ENCODE measurements at regions not wholly inside any gene's neighbourhood (a gene's known extent, or its start where the extent isn't known, plus 50 kb on each side); places are given as distances from the start of the nearest gene placed in this dataset.

DNA sequence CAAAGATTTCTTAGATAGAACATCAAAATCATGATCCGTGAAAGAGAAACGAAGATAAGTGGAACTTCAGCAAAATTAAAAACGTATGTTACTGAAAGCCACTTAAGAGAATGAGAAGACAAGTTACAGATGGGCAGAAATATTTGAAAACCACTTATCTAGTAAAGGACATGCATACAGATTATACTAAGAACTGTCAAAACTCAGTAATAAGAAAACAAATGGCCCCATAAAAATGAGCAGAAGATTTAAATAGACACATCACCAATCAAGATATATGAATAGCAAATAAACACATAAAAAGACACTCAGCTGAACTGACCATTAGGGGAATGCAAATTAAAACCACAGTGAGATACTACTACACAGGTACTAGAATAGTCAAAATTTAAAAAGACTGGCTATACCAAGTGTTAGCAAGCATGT lies 343.7 kb downstream of the PTEN start:
- TF ChIP-seq, protein P1, sequence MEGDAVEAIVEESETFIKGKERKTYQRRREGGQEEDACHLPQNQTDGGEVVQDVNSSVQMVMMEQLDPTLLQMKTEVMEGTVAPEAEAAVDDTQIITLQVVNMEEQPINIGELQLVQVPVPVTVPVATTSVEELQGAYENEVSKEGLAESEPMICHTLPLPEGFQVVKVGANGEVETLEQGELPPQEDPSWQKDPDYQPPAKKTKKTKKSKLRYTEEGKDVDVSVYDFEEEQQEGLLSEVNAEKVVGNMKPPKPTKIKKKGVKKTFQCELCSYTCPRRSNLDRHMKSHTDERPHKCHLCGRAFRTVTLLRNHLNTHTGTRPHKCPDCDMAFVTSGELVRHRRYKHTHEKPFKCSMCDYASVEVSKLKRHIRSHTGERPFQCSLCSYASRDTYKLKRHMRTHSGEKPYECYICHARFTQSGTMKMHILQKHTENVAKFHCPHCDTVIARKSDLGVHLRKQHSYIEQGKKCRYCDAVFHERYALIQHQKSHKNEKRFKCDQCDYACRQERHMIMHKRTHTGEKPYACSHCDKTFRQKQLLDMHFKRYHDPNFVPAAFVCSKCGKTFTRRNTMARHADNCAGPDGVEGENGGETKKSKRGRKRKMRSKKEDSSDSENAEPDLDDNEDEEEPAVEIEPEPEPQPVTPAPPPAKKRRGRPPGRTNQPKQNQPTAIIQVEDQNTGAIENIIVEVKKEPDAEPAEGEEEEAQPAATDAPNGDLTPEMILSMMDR (IDR thresholded peaks at IDR 0.05; ENCODE audit: control insufficient read depth, extremely low read depth, insufficient read depth): no peak
- DNase-seq (ENCODE audit: low read depth): no peak

GRCh38 chr10:88209231-88209630 lies 345.8 kb downstream of the PTEN start:
- no peak overlapping the region for H3K4me3 ChIP-seq (ENCODE audit: low read depth, low read length)
- DNase-seq (ENCODE audit: low read depth): no peak
- TF ChIP-seq, protein P1 (IDR thresholded peaks at IDR 0.05; ENCODE audit: control insufficient read depth, extremely low read depth, insufficient read depth): no peak

More for the DNA sequence above, 343.7 kb downstream of the PTEN start:
- no peak overlapping the region for H3K4me3 ChIP-seq (ENCODE audit: low read depth, low read length)

DNA sequence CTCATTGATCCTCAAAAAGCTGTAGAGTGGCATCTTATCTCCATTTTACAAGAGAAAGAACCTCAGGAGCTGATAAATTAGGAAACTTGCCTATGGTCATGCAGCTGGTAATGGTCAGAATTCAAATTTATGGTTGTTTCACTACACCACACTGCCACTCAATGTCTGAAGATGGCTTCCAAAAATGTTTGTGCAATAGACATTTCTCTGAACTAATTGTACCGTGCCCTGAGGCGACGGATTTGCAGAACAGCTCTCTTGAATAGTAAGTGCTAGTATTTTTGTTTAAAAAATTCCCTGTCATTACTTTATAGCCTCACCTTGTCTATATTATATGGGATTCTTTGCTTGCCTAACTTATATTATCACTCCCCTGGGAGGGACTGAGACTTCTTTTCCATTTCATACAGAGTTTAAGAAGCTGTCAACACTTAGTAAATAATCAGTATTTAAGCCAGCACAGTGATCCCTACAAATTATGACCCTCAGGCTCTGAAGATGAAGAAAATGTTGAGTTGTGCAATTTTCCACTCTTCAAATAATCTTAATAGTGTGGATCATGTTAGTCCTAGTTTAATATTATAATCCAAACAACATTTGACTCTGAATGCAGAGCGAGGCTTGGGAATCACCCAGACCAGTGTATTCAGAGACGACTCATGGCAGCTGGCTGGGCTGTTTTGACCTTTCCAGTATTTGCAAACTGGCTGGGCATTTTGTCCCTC lies 346.6 kb downstream of the PTEN start:
- TF ChIP-seq, protein P1 (IDR thresholded peaks at IDR 0.05; ENCODE audit: control insufficient read depth, extremely low read depth, insufficient read depth): no peak
- DNase-seq (ENCODE audit: low read depth): no peak
- no peak overlapping the region for H3K4me3 ChIP-seq (ENCODE audit: low read depth, low read length)

DNA sequence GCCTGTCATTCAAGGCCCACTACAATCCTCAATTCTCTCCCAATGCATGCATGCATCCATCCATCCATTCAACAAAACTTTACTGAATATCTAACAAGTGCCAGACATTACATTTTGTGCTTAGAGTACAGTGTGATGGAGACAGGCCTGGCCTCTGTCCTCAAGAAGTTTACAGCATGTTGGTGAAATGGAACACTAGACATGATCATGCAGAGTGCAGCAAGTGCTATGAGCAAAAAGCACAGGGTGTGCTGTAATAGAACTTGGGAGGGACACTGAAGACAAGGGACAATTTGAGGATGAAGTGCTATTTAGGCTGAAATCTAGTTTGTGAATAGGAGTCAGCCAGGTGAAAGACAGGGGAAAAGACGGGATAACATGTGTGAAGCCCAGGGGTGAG lies 347.8 kb downstream of the PTEN start:
- TF ChIP-seq, protein P1 (IDR thresholded peaks at IDR 0.05; ENCODE audit: control insufficient read depth, extremely low read depth, insufficient read depth): no peak
- H3K4me3 ChIP-seq (ENCODE audit: low read depth, low read length): no peak overlapping the region
- DNase-seq (ENCODE audit: low read depth): no peak

DNA sequence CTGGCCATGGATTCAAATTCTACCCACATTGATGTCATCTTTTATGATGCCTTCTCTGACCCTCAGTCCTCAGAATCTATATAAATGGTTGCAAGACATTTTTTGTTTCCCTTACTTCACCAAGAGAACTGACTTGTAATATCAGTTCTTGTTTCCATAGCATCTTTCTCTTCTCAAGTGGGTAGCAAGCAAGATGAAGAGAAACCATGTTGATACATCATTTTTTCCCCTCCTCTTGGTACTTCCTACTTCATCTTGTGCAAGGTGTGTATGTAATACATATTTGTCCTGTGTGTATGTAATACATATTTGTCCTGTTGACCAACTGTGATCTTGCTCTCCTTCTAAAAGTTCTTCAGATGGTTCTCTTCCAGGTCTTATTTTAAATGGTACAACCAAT lies 348.6 kb downstream of the PTEN start:
- H3K4me3 ChIP-seq (ENCODE audit: low read depth, low read length): no peak overlapping the region
- TF ChIP-seq, protein P1 (IDR thresholded peaks at IDR 0.05; ENCODE audit: control insufficient read depth, extremely low read depth, insufficient read depth): no peak
- DNase-seq (ENCODE audit: low read depth): no peak

GRCh38 chr10:88213065-88213605 lies 349.7 kb downstream of the PTEN start:
- TF ChIP-seq, protein P1 (IDR thresholded peaks at IDR 0.05; ENCODE audit: control insufficient read depth, extremely low read depth, insufficient read depth): no peak
- DNase-seq (ENCODE audit: low read depth): no peak
- H3K4me3 ChIP-seq (ENCODE audit: low read depth, low read length): no peak overlapping the region

DNA sequence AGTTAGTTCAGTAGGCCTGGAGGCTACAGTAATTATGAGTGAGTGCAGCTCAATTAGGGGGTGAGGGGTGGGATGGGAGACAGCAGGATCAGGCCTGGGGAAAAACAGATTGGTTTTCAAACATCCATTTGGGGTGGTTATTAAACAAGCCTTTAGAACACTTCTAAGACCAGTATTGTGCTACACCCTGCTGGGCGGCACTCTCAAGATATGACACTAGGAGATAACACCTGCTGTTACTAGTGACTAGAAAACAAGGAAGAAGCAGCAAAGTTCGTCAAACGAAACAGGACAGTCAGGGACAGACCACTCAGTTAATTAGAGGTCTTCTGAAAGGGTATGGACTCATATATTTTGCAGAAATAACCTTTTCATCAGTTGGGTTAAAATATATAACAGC lies 353.6 kb downstream of the PTEN start:
- TF ChIP-seq, protein P1 (IDR thresholded peaks at IDR 0.05; ENCODE audit: control insufficient read depth, extremely low read depth, insufficient read depth): no peak

More for the DNA sequence above, 353.6 kb downstream of the PTEN start:
- H3K4me3 ChIP-seq (ENCODE audit: low read depth, low read length): no peak overlapping the region
- DNase-seq (ENCODE audit: low read depth): no peak

Measured in LNCaP clone FGC (cell line).